ENCODE measurements at regions not wholly inside any gene's neighbourhood (a gene's known extent, or its start where the extent isn't known, plus 50 kb on each side); places are given as distances from the start of the nearest gene placed in this dataset.

DNA sequence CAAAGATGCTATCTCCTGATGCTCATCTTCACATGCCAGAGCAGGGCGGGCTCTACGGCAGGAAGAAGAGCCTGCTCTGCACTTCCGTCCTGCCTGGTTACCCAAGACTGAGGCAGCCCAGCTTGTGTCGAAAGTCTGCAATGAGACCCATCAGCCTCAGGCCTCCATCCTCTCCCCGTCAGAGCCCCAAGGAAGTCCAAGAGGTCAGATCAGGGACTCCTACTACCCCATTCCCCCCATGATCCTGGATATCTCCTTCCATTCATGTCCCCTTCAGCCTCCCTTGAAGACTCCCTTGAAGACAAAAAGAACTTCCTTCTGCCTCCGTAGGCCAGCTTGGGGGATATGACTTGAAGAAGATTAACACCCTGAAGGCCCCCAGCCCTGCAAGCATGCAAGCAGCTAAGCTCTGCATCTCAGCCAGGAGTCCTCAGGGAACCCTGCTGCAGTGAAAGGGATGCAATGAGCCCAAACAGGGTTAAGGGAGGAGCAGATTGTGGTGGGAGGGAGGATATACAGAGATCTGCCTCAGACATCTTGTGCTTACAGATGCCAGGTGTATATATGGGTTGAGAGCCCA lies 85.6 kb downstream of the TRIM29 start:
- TF ChIP-seq, protein P1, sequence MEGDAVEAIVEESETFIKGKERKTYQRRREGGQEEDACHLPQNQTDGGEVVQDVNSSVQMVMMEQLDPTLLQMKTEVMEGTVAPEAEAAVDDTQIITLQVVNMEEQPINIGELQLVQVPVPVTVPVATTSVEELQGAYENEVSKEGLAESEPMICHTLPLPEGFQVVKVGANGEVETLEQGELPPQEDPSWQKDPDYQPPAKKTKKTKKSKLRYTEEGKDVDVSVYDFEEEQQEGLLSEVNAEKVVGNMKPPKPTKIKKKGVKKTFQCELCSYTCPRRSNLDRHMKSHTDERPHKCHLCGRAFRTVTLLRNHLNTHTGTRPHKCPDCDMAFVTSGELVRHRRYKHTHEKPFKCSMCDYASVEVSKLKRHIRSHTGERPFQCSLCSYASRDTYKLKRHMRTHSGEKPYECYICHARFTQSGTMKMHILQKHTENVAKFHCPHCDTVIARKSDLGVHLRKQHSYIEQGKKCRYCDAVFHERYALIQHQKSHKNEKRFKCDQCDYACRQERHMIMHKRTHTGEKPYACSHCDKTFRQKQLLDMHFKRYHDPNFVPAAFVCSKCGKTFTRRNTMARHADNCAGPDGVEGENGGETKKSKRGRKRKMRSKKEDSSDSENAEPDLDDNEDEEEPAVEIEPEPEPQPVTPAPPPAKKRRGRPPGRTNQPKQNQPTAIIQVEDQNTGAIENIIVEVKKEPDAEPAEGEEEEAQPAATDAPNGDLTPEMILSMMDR (IDR thresholded peaks at IDR 0.05): no peak
- TF ChIP-seq EP300 (IDR thresholded peaks at IDR 0.05): no peak
- TF ChIP-seq POLR2AphosphoS5 (IDR thresholded peaks at IDR 0.05): no peak
